GM23248 (cell line): ENCODE measurements at regions not wholly inside any gene's neighbourhood (a gene's known extent, or its start where the extent isn't known, plus 50 kb on each side); places are given as distances from the start of the nearest gene placed in this dataset.

Experiments
- EZH2 ChIP-seq: fragments of 200-600 bp; sonication (generic); IDR thresholded peaks from 2 replicates; pipeline ENCODE4 v1.6.1; 2018; ENCODE audit warnings: antibody characterized with exemption, mild to moderate bottlenecking; ENCODE audit not compliant: insufficient read depth, poor library complexity, severe bottlenecking
- EZH2phosphoT487 ChIP-seq: fragments of 200-600 bp; sonication (generic); IDR thresholded peaks from 2 replicates; pipeline ENCODE4 v1.6.1; 2018; ENCODE audit warnings: antibody characterized with exemption, moderate library complexity, mild to moderate bottlenecking, low read depth; ENCODE audit not compliant: insufficient read depth

- TF ChIP-seq EZH2phosphoT487 (no peak), EZH2 (no peak)
Observed at GRCh38 chr14:89088530-89088929, 264.1 kb downstream of the TTC8 start.
